AG04449 (cell line): ENCODE measurements at regions not wholly inside any gene's neighbourhood (a gene's known extent, or its start where the extent isn't known, plus 50 kb on each side); places are given as distances from the start of the nearest gene placed in this dataset.

Experiments used
- CTCF ChIA-PET: fragments of 350-600 bp; formaldehyde crosslinking; extraction: SDS; loops from one replicate; lab custom pipeline; 2021; ENCODE audit warnings: antibody characterized with exemption; lab: Yijun Ruan, JAX
- POLR2A ChIA-PET: fragments of 400-600, 350-600 bp; formaldehyde crosslinking; extraction: SDS; loops from one replicate; lab custom pipeline; 2020; ENCODE audit warnings: antibody characterized with exemption, inconsistent platforms; lab: Yijun Ruan, JAX
- DNase-seq: peaks from one replicate; pipeline ENCODE4 v3.0.0-alpha.2; 2010; ENCODE audit warnings: low read depth, low spot score
- H3K4me3 ChIP-seq: 2 replicates; pipeline ENCODE4 v1.5.1; 2011; ENCODE audit warnings: low read depth, mild to moderate bottlenecking, control low read depth, low read length
- TF ChIP-seq, protein P1 (sequence below): IDR thresholded peaks from one replicate; pipeline ENCODE4 v1.5.1; 2011; ENCODE audit warnings: mild to moderate bottlenecking, moderate library complexity, low read length, control low read depth, inconsistent platforms; ENCODE audit not compliant: insufficient read depth; ENCODE audit errors: missing control alignments

DNA sequence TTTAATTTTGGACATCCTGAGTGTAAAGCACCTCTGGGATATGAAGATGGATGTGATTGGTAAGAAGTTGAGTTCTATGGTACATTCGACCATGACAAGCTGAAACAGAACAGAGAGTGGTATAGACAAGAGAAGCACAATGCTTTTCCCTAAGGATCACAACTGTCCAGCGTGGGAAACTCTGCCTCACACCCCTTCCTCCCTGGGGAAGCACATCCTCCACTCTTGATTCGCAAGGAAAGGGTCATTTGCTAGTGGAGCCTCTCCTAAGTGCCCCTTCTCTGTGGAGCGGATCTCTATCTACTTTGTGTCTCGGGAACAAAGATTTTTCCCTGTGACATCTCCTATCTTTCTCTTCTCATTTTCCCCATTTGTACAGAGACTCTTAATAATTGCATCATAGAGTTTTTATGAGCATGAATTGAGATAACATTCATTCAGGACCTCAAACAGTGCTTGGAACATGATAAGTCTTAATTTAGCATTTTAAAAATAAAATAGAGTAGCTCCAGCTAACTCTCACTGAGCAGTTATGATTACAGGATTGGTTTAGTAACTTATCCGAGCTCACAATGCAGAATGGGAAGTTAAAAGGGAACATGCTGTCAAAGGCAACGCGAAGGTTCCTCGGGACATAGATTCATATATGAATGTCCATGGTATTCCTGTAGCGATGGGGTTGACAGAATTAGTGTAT, 775.2 kb downstream of the C6orf118 start:
- POLR2A ChIA-PET: no interaction called here
- DNase-seq: no peak
- TF ChIP-seq, protein P1, sequence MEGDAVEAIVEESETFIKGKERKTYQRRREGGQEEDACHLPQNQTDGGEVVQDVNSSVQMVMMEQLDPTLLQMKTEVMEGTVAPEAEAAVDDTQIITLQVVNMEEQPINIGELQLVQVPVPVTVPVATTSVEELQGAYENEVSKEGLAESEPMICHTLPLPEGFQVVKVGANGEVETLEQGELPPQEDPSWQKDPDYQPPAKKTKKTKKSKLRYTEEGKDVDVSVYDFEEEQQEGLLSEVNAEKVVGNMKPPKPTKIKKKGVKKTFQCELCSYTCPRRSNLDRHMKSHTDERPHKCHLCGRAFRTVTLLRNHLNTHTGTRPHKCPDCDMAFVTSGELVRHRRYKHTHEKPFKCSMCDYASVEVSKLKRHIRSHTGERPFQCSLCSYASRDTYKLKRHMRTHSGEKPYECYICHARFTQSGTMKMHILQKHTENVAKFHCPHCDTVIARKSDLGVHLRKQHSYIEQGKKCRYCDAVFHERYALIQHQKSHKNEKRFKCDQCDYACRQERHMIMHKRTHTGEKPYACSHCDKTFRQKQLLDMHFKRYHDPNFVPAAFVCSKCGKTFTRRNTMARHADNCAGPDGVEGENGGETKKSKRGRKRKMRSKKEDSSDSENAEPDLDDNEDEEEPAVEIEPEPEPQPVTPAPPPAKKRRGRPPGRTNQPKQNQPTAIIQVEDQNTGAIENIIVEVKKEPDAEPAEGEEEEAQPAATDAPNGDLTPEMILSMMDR: no peak
- no peak overlapping the region for H3K4me3 ChIP-seq
- CTCF ChIA-PET: no interaction called here

DNA sequence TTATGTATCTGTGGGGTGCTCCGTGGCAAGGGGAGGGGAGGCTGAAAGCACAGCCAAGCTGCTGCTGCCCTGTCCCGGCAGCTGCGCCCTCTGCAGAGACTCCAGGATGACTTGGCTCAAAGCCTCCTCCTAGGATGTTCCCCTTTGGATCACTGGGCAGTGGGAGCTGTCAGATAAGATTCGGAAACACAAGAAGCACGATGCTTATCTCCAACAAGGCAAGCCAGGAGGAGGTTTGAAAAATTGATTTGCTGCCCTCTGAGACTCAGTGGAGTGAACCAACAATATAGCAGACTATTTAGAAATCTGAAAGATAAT, 776.4 kb downstream of the C6orf118 start:
- TF ChIP-seq, protein P1: no peak
- ChIA-PET POLR2A (no interaction called here), CTCF (no interaction called here)
- DNase-seq: no peak
- no peak overlapping the region for H3K4me3 ChIP-seq

DNA sequence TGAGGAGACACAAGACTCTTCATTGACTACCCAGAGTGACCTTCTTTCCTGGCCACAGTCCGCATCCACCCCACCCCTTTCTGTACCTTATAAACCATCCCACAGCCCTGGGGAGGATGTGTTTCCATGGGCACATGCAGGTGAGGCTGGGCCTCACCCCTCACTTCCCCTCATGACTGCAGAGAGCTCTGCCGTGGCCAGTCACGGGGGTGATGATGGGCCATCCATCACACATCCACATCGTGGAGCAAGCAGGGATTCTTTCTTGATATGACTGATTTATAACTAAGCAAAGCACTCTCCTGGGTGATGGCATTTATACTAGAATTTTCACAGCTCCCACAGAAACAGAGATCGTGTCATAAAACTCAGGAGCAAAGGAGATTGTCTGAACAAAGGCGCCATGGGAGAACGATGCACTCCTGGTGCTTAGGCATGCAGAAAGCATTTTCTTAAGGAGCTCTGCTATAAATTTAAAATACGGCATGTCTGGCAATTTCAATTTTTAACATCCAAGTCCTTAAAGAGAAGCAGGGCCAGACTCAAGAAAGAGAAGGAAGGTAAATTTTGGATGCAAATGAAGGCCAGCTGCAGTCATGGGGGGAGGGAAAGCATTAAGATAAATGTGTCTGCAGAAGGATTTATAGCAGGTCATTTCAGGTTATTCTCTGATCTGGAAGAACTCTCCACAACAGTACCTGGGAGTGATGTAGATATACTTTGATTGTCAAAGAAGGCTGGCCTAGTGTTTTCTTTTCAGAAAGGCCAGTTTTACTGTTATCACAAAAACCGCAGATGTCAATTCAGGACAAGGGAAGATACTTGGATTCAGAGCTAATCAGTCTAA, 777.0 kb downstream of the C6orf118 start:
- CTCF ChIA-PET: no interaction called here
- POLR2A ChIA-PET: no interaction called here
- H3K4me3 ChIP-seq: no peak overlapping the region
- no peak for DNase-seq
- TF ChIP-seq, protein P1: no peak

DNA sequence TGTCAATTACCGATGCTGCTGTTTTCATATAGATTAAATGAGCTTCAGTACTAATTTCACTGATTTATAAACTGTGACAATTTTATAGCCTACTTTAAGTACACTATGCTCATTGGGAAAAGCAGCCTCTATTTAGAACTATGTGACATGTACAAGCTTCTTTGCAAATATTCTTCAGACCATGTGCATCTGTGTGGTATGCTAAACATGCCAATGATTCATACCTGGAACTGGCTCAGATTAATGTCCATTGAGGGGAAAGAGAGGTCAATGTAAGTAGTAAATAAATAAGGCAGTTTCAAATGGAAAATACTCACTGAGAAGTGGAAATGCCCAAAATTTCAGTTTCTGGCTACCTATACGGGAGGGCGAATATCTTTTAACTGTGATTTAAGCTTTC, 777.7 kb downstream of the C6orf118 start:
- DNase-seq: no peak
- POLR2A ChIA-PET: no interaction called here
- TF ChIP-seq, protein P1: no peak

DNA sequence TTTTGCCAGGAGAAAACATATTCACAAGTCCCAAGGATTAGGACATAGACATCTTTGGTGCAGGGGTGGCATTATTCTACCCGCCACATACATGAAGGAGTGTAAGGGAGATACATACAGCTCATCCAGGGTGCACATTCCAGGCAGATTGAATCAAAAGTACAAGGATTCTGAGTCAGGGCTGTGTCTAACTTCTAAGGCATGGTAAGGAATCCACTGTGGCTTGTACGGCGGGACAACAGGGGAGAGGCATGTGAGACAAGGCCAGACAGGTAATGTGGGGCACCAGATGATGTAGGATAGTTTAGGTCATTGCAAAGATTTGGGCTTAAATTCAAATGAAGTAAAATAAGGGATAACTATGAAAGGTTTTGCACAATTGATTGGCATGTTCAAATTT, 780.9 kb downstream of the C6orf118 start:
- ChIA-PET POLR2A (no interaction called here), CTCF (no interaction called here)
- TF ChIP-seq, protein P1: no peak
- H3K4me3 ChIP-seq: no peak overlapping the region
- DNase-seq: no peak

More for the DNA sequence above, 777.7 kb downstream of the C6orf118 start:
- CTCF ChIA-PET: no interaction called here
- H3K4me3 ChIP-seq: no peak overlapping the region

DNA sequence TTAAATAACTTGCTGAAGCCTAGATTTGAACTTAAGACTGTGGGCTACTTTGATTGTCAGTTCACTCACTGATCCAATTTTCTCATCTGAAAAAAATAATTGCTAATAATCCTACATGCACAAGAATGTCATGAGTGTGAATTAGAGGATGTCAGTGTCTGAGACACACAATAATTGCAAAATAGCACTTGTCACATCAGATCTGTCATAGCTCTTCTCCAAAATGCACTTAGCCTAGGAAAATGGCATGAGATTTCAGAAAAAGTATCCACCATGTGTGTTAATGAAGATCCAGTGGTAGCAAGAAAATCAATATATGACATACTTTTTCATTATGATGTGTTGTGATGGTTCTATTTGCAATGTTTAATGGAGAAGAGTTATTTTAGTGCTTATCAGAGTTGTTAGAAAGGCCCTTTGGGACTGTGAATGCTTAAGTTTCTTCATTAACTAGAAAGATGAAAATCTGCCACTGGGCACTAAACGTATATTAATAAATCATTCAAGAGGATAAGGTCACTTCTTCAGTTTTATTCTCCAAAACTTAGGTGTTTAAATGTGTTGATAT, 786.2 kb downstream of the C6orf118 start:
- POLR2A ChIA-PET: no interaction called here

More for the DNA sequence above, 786.2 kb downstream of the C6orf118 start:
- no peak for DNase-seq
- TF ChIP-seq, protein P1: no peak
- no peak overlapping the region for H3K4me3 ChIP-seq
- CTCF ChIA-PET: no interaction called here
